ENCODE measurements at regions not wholly inside any gene's neighbourhood (a gene's known extent, or its start where the extent isn't known, plus 50 kb on each side); places are given as distances from the start of the nearest gene placed in this dataset.

DNA sequence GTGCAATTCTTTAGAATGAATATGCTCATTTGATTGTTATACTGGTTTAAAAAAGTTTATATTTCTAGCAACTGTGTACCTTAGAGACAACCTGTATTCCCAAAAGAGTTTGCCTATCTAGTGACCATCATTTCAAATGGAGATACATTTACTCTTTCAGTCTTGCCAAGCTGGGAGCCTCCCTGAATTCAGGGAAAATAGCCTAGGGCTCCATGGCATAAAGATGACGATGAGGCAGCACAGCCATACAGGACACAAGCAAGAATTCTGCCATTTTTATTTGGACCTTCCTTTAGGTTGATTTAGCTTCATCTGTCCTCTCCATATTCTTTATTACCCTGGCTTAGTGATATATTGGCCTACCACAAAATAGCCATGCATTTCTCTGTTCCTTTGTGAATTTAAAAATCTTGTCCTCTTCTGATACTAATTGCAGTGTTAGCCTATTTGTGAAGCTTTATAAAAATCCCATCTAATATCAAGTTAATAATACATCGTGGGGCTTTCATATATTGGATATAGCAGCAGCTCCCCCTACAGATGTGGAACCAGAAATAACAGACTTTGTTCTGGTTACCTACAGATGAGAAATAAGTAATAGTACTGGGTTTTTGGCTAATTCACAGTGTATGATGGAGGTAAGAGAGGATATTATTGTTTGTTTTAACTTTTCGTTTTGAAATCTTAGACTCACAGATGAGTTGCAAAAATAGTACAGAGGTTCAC, 1661.9 kb upstream of the PIK3C3 start:
- no peak for TF ChIP-seq ZNF274 (IDR thresholded peaks at IDR 0.05; ENCODE audit: low read depth, low read length)
- no peak for TF ChIP-seq YY1 (IDR thresholded peaks at IDR 0.05; ENCODE audit: insufficient read depth, insufficient read length)

Data from NT2/D1 (cell line).